H1 (cell line): ENCODE measurements at regions not wholly inside any gene's neighbourhood (a gene's known extent, or its start where the extent isn't known, plus 50 kb on each side); places are given as distances from the start of the nearest gene placed in this dataset.

Source experiments
- CTCF ChIA-PET: fragments of 300-600 bp; sonication (Branson Sonifier 250); formaldehyde crosslinking; loops from one replicate; lab custom pipeline; 2021; ENCODE audit not compliant: partially characterized antibody; lab: Charles Lee
- POLR2A ChIA-PET: fragments of 300-600 bp; sonication (Branson Sonifier 250); formaldehyde crosslinking; loops from one replicate; lab custom pipeline; 2021; ENCODE audit warnings: inconsistent platforms; ENCODE audit not compliant: partially characterized antibody; lab: Charles Lee
- DNase-seq, 2 experiments: peaks; one replicate each; pipeline versions ENCODE4 v3.0.0 to v3.0.0-alpha.2; 2010 to 2022; ENCODE audit warnings: low spot score in 2 of 2, low read depth in 1 of 2, mixed read lengths in 1 of 2
- FAIRE-seq: peaks from 2 replicates; lab custom pipeline; 2011; peaks lifted over from hg19 to GRCh38; lab: Jason Lieb, UNC
- H2AFZ ChIP-seq: 2 replicates; pipeline ENCODE4 v1.8.1; 2012; ENCODE audit warnings: low read length, inconsistent platforms
- H2AK5ac ChIP-seq: 2 replicates; pipeline ENCODE4 v1.6.1; 2013; ENCODE audit warnings: low read depth, low read length
- H2BK120ac ChIP-seq: replicated peaks from 2 replicates; pipeline ENCODE3; 2013; ENCODE audit warnings: low read depth, low read length, inconsistent platforms
- H2BK12ac ChIP-seq: 2 replicates; pipeline ENCODE4 v1.6.1; 2013; ENCODE audit warnings: low read depth, low read length
- H2BK15ac ChIP-seq: 2 replicates; pipeline ENCODE4 v1.6.1; 2013; ENCODE audit warnings: low read length
- H2BK20ac ChIP-seq: 2 replicates; pipeline ENCODE4 v1.6.1; 2013; ENCODE audit warnings: low read length
- H2BK5ac ChIP-seq: 2 replicates; pipeline ENCODE4 v1.6.1; 2013; ENCODE audit warnings: low read depth, low read length
- H3K14ac ChIP-seq: 2 replicates; pipeline ENCODE4 v1.6.1; 2013; ENCODE audit warnings: inconsistent platforms; ENCODE audit not compliant: insufficient read length
- H3K18ac ChIP-seq: 2 replicates; pipeline ENCODE4 v1.6.1; 2013; ENCODE audit warnings: low read length; ENCODE audit errors: extremely low read depth
- H3K23ac ChIP-seq: 2 replicates; pipeline ENCODE4 v1.6.1; 2013; ENCODE audit warnings: inconsistent platforms; ENCODE audit not compliant: insufficient read length
- H3K23me2 ChIP-seq: 2 replicates; pipeline ENCODE4 v1.6.1; 2013; ENCODE audit warnings: low read depth, low read length
- H3K27ac ChIP-seq: 2 replicates; pipeline ENCODE4 v1.6.1; 2011; ENCODE audit warnings: low read depth, low read length, inconsistent platforms
- H3K27me3 ChIP-seq, 4 experiments: replicated peaks in 1 of 4; 1 replicate in 1 of 4; 2 replicates in 3 of 4; pipeline versions ENCODE4 v1.6.1 to v1.8.1; 2011 to 2013; ENCODE audit warnings: low read length in 3 of 4, mild to moderate bottlenecking in 3 of 4, inconsistent platforms in 2 of 4, mixed read lengths in 2 of 4, moderate library complexity in 1 of 4; ENCODE audit not compliant: control insufficient read depth in 3 of 4, insufficient read depth in 3 of 4; ENCODE audit errors: extremely low read depth in 1 of 4
- H3K36me3 ChIP-seq, 4 experiments: 2 replicates each; pipeline versions ENCODE4 v1.6.1 to v1.8.1; 2011 to 2013; ENCODE audit warnings: mild to moderate bottlenecking in 4 of 4, low read length in 3 of 4, moderate library complexity in 2 of 4, control low read depth in 1 of 4, inconsistent platforms in 1 of 4; ENCODE audit not compliant: insufficient read depth in 4 of 4, control insufficient read depth in 2 of 4
- H3K4ac ChIP-seq: replicated peaks from 2 replicates; pipeline ENCODE3; 2013; ENCODE audit warnings: low read length, low read depth, mixed read lengths, inconsistent platforms; ENCODE audit not compliant: insufficient read length
- H3K4me1 ChIP-seq, 4 experiments: replicated peaks in 1 of 4; 1 replicate in 1 of 4; 2 replicates in 3 of 4; pipeline versions ENCODE4 v1.6.1 to v1.8.1; 2011 to 2013; ENCODE audit warnings: low read length in 3 of 4, inconsistent platforms in 2 of 4, mixed read lengths in 1 of 4; ENCODE audit not compliant: insufficient read depth in 4 of 4, control insufficient read depth in 3 of 4
- H3K4me2 ChIP-seq, 2 experiments: 2 replicates each; pipeline versions ENCODE4 v1.6.1 to v1.8.1; 2011 to 2013; ENCODE audit warnings: low read depth in 2 of 2, low read length in 2 of 2, control low read depth in 1 of 2, inconsistent platforms in 1 of 2, mild to moderate bottlenecking in 1 of 2; ENCODE audit not compliant: insufficient read depth in 1 of 2
- H3K4me3 ChIP-seq, 4 experiments: fragments of 200-600, 300-600 bp in 1 of 4; sonication (generic), shearing (Covaris generic), sonication (Bioruptor Twin) in 1 of 4; 2 replicates each; pipeline versions ENCODE4 v1.5.1 to v1.8.1; 2011 to 2016; ENCODE audit warnings: low read length in 4 of 4, low read depth in 3 of 4, control low read depth in 2 of 4, inconsistent platforms in 2 of 4, mild to moderate bottlenecking in 2 of 4, mixed read lengths in 1 of 4, moderate library complexity in 1 of 4; ENCODE audit not compliant: insufficient read depth in 2 of 4; ENCODE audit errors: extremely low read depth in 1 of 4
- H3K56ac ChIP-seq: replicated peaks from 2 replicates; pipeline ENCODE3; 2013; ENCODE audit warnings: low read depth, mild to moderate bottlenecking, mixed read lengths, low read length, inconsistent platforms; ENCODE audit not compliant: insufficient read length
- H3K79me1 ChIP-seq: 2 replicates; pipeline ENCODE4 v1.6.1; 2013; ENCODE audit warnings: low read depth, low read length, control low read depth
- H3K79me2 ChIP-seq, 2 experiments: 2 replicates each; pipeline versions ENCODE4 v1.6.1 to v1.8.1; 2012 to 2013; ENCODE audit warnings: low read length in 2 of 2, mild to moderate bottlenecking in 2 of 2, inconsistent platforms in 1 of 2; ENCODE audit not compliant: insufficient read depth in 2 of 2, control insufficient read depth in 1 of 2
- H3K9ac ChIP-seq, 4 experiments: replicated peaks in 1 of 4; 1 replicate in 1 of 4; 2 replicates in 3 of 4; pipeline versions ENCODE4 v1.6.1 to v1.8.1; 2011 to 2013; ENCODE audit warnings: low read depth in 3 of 4, low read length in 3 of 4, control low read depth in 2 of 4, mild to moderate bottlenecking in 2 of 4, moderate library complexity in 2 of 4, inconsistent platforms in 1 of 4; ENCODE audit errors: extremely low read depth in 1 of 4
- H3K9me3 ChIP-seq, 2 experiments: 2 replicates each; pipeline versions ENCODE4 v1.6.1 to v1.8.1; 2012 to 2013; ENCODE audit warnings: mild to moderate bottlenecking in 2 of 2, moderate library complexity in 2 of 2, control low read depth in 1 of 2, inconsistent platforms in 1 of 2, low read depth in 1 of 2, low read length in 1 of 2, mixed read lengths in 1 of 2; ENCODE audit not compliant: insufficient read depth in 2 of 2
- H4K20me1 ChIP-seq, 2 experiments: replicated peaks in 1 of 2; 2 replicates each; pipeline versions ENCODE3 to v1.8.1; 2011 to 2013; ENCODE audit warnings: inconsistent platforms in 2 of 2, low read length in 2 of 2, mild to moderate bottlenecking in 1 of 2; ENCODE audit not compliant: insufficient read depth in 2 of 2, control insufficient read depth in 1 of 2
- H4K5ac ChIP-seq: 2 replicates; pipeline ENCODE4 v1.6.1; 2013; ENCODE audit warnings: low read length, low read depth, mixed read lengths, inconsistent platforms; ENCODE audit not compliant: insufficient read length
- H4K8ac ChIP-seq: 2 replicates; pipeline ENCODE4 v1.8.0; 2013; ENCODE audit warnings: mild to moderate bottlenecking, moderate library complexity, low read length, inconsistent platforms; ENCODE audit not compliant: insufficient read depth; ENCODE audit errors: extremely low read depth
- H4K91ac ChIP-seq: replicated peaks from 2 replicates; pipeline ENCODE3; 2013; ENCODE audit warnings: low read length, mixed read lengths, inconsistent platforms; ENCODE audit not compliant: insufficient read length
- ASH2L ChIP-seq: fragments of 200-600, 300-600 bp; sonication (generic); IDR thresholded peaks from one replicate; pipeline ENCODE4 v1.7.1; 2017; ENCODE audit warnings: low read length
- BRCA1 ChIP-seq: IDR thresholded peaks from 2 replicates; pipeline ENCODE4 v1.6.1; 2012; ENCODE audit warnings: low read depth, low read length, improper control_type of control experiment
- NRF1 ChIP-seq: IDR thresholded peaks from 2 replicates; pipeline ENCODE4 v1.6.1; 2011; ENCODE audit warnings: mild to moderate bottlenecking, low read depth, low read length, improper control_type of control experiment
- RBBP5 ChIP-seq: IDR thresholded peaks from 2 replicates; pipeline ENCODE4 v1.7.1; 2012; ENCODE audit warnings: low read depth, mild to moderate bottlenecking, inconsistent platforms, low read length, moderate library complexity, borderline replicate concordance
- RFX5 ChIP-seq: IDR thresholded peaks from 2 replicates; pipeline ENCODE4 v1.6.1; 2011; ENCODE audit warnings: low read depth, low read length, improper control_type of control experiment, borderline replicate concordance
- RXRA ChIP-seq: IDR thresholded peaks from 2 replicates; pipeline ENCODE4 v1.6.1; 2011; ENCODE audit warnings: low read depth, mild to moderate bottlenecking, low read length, moderate library complexity; ENCODE audit not compliant: insufficient read depth
- SP2 ChIP-seq: IDR thresholded peaks from 2 replicates; pipeline ENCODE4 v1.6.1; 2012; ENCODE audit warnings: mild to moderate bottlenecking, low read length, inconsistent platforms
- TCF12 ChIP-seq: IDR thresholded peaks from 2 replicates; pipeline ENCODE4 v1.6.1; 2011; ENCODE audit warnings: low read depth, mild to moderate bottlenecking, low read length
- WGBS, 2 experiments: shearing (Covaris generic) in 1 of 2; methylation state at CpG; one replicate each; pipeline versions ENCODE4 v1.1.6 to v1.1.7; 2013 to 2015; ENCODE audit warnings: low lambda C conversion rate in 2 of 2, mixed read lengths in 2 of 2, inconsistent platforms in 1 of 2, low coverage in 1 of 2, missing lambda C conversion rate in 1 of 2; ENCODE audit not compliant: insufficient replicate concordance in 2 of 2, insufficient coverage in 1 of 2, insufficient read length in 1 of 2; ENCODE audit errors: extremely low coverage in 1 of 2, missing lambda C conversion rate in 1 of 2; 5-methylcytosine and 5-hydroxymethylcytosine counted together
- TF ChIP-seq, protein P1 (sequence below): IDR thresholded peaks from 2 replicates; pipeline ENCODE4 v1.6.1; 2012; ENCODE audit warnings: low read length, inconsistent platforms

GRCh38 chr1:221075911-221076310 lies 196.7 kb downstream of the HLX start:
- H3K27me3 ChIP-seq: no peaks in the 10 kb centered on the region; a peak in 2 of 7 replicates
- H3K9ac ChIP-seq: no peak overlapping the region
- no peak overlapping the region for H2BK120ac ChIP-seq
- H3K27ac ChIP-seq: no peak overlapping the region
- H3K56ac ChIP-seq: no peak overlapping the region
- H3K9me3 ChIP-seq: peaks cover 3 to 9% of the 10 kb centered on the region in 2 experiments; a peak in 2 of 4 replicates
- H3K4me2 ChIP-seq: no peak overlapping the region
- H4K8ac ChIP-seq: no peak overlapping the region
- H3K4me1 ChIP-seq: no peaks in the 10 kb centered on the region
- no peak overlapping the region for H3K4me3 ChIP-seq
- no peak overlapping the region for H4K5ac ChIP-seq
- ChIA-PET POLR2A (no interaction called here), CTCF (interaction anchor here (0.8 to 1.2 kb wide), 2 partner anchors 8 to 92 kb away, joined by 3 to 4 read pairs; no protein-coding TSS in a partner anchor)
- no peak overlapping the region for H3K23ac ChIP-seq
- no peak overlapping the region for H2AFZ ChIP-seq
- H3K14ac ChIP-seq: no peak overlapping the region
- no peak overlapping the region for H2BK5ac ChIP-seq
- H2AK5ac ChIP-seq: no peak overlapping the region
- DNase-seq (no peak), FAIRE-seq (no peak)
- no peaks in the 10 kb centered on the region for H3K79me2 ChIP-seq
- H4K91ac ChIP-seq: no peak overlapping the region
- 64% methylated on average over 3 of the region's 3 CpGs; no CpG with 5 or more reads in 1 of the 2 experiments for WGBS, 2 experiments
- H3K23me2 ChIP-seq: no peaks in the 10 kb centered on the region
- H2BK15ac ChIP-seq: no peak overlapping the region
- H2BK12ac ChIP-seq: no peak overlapping the region
- no peak overlapping the region for H3K18ac ChIP-seq
- H3K36me3 ChIP-seq: no peaks in the 10 kb centered on the region
- no peaks in the 10 kb centered on the region for H4K20me1 ChIP-seq
- H2BK20ac ChIP-seq: no peak overlapping the region
- no peak for TF ChIP-seq RBBP5
- no peak for TF ChIP-seq TCF12
- TF ChIP-seq ASH2L: no peak
- no peak for TF ChIP-seq SP2
- no peak for TF ChIP-seq RXRA
- TF ChIP-seq BRCA1: no peak
- no peak for TF ChIP-seq RFX5
- TF ChIP-seq NRF1: no peak
- TF ChIP-seq, protein P1, sequence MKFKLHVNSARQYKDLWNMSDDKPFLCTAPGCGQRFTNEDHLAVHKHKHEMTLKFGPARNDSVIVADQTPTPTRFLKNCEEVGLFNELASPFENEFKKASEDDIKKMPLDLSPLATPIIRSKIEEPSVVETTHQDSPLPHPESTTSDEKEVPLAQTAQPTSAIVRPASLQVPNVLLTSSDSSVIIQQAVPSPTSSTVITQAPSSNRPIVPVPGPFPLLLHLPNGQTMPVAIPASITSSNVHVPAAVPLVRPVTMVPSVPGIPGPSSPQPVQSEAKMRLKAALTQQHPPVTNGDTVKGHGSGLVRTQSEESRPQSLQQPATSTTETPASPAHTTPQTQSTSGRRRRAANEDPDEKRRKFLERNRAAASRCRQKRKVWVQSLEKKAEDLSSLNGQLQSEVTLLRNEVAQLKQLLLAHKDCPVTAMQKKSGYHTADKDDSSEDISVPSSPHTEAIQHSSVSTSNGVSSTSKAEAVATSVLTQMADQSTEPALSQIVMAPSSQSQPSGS: no peak
- TF ChIP-seq, all 59 proteins: peak for 0
- Histone ChIP-seq H3K79me1 (no peaks in the 10 kb centered on the region), H3K4ac (no peak overlapping the region)
